A549 (cell line): ENCODE measurements at regions not wholly inside any gene's neighbourhood (a gene's known extent, or its start where the extent isn't known, plus 50 kb on each side); places are given as distances from the start of the nearest gene placed in this dataset.

Experiments
- ATAC-seq, 2 experiments: fragments of 200-7000 bp in 1 of 2; fragments of >200 bp in 1 of 2; cut with Nextera tagmentation in 1 of 2; cut with Tn5 transposase in 1 of 2; 3 replicates each; pipeline versions ENCODE4 v1.8.0 to v1.9.1; 2018 to 2020; ENCODE audit warnings: mild to moderate bottlenecking in 1 of 2, moderate library complexity in 1 of 2
- CTCF ChIA-PET: fragments of 300-600 bp; sonication (Branson Sonifier 250); formaldehyde crosslinking; extraction: SDS; loops from one replicate; lab custom pipeline; 2021; ENCODE audit warnings: antibody characterized with exemption, inconsistent platforms; lab: Yijun Ruan, JAX
- POLR2A ChIA-PET: fragments of 350-600 bp; formaldehyde crosslinking; extraction: SDS; loops from one replicate; lab custom pipeline; 2021; ENCODE audit warnings: antibody characterized with exemption, inconsistent platforms; lab: Yijun Ruan, JAX
- DNase-seq, 2 experiments: peaks; one replicate each; pipeline versions ENCODE4 v3.0.0 to v3.0.0-alpha.2; 2011 to 2016; ENCODE audit warnings: low read depth in 1 of 2, low spot score in 1 of 2
- FAIRE-seq: peaks from 2 replicates; lab custom pipeline; 2011; peaks lifted over from hg19 to GRCh38; lab: Jason Lieb, UNC
- H3K27ac ChIP-seq, 2 experiments: fragments of >200 bp; sonication (Bioruptor Twin); formaldehyde crosslinking; 3 replicates each; pipeline ENCODE4 v1.5.1; 2016 to 2017
- H3K4me1 ChIP-seq: fragments of >200 bp; sonication (Bioruptor Twin); formaldehyde crosslinking; 3 replicates; pipeline ENCODE4 v1.6.1; 2016
- H3K4me2 ChIP-seq: fragments of >200 bp; sonication (Bioruptor Twin); formaldehyde crosslinking; 3 replicates; pipeline ENCODE4 v1.6.1; 2016
- H3K4me3 ChIP-seq: fragments of >200 bp; sonication (Bioruptor Twin); formaldehyde crosslinking; 3 replicates; pipeline ENCODE4 v1.5.1; 2016
- H3K9me3 ChIP-seq: fragments of >200 bp; sonication (Bioruptor Twin); formaldehyde crosslinking; 3 replicates; pipeline ENCODE4 v1.6.1; 2016
- ATOH8 ChIP-seq: fragments of 250-450 bp; sonication (Bioruptor Pico); IDR thresholded peaks from 2 replicates; pipeline ENCODE4 v1.5.0; 2020; ENCODE audit warnings: low read depth, mild to moderate bottlenecking, moderate library complexity
- CBX2 ChIP-seq: fragments of 200-600 bp; sonication (generic); IDR thresholded peaks from 2 replicates; pipeline ENCODE4 v1.6.1; 2016; ENCODE audit warnings: low read depth, mild to moderate bottlenecking, borderline replicate concordance
- CEBPB ChIP-seq, 2 experiments: fragments of >200 bp in 1 of 2; sonication (Bioruptor Twin) in 1 of 2; formaldehyde crosslinking in 1 of 2; IDR thresholded peaks; 2 replicates each; pipeline ENCODE4 v1.6.1; 2012 to 2016
- CHD4 ChIP-seq: fragments of 200-600 bp; sonication (generic); IDR thresholded peaks from 2 replicates; pipeline ENCODE4 v1.6.1; 2016; ENCODE audit warnings: antibody characterized with exemption, mild to moderate bottlenecking, borderline replicate concordance
- E2F6 ChIP-seq: IDR thresholded peaks from 2 replicates; pipeline ENCODE4 v1.6.1; 2012; ENCODE audit warnings: low read depth, borderline replicate concordance
- EHF ChIP-seq: fragments of 250-450 bp; sonication (Bioruptor Pico); IDR thresholded peaks from 2 replicates; pipeline ENCODE4 v1.5.0; 2020; ENCODE audit warnings: mild to moderate bottlenecking
- ELK1 ChIP-seq: fragments of 150-350 bp; IDR thresholded peaks from 2 replicates; pipeline ENCODE4 v1.6.1; 2014; ENCODE audit warnings: low read depth, mild to moderate bottlenecking, low read length
- FOSL2 ChIP-seq, 2 experiments: fragments of 450-650 bp in 1 of 2; fragments of >200 bp in 1 of 2; sonication (Bioruptor Twin) in 1 of 2; formaldehyde crosslinking; IDR thresholded peaks; 2 replicates each; pipeline versions ENCODE4 v1.5.0 to v1.6.1; 2016 to 2020; ENCODE audit warnings: mild to moderate bottlenecking in 1 of 2, moderate library complexity in 1 of 2
- HDAC2 ChIP-seq: fragments of 200-600 bp; sonication (generic); IDR thresholded peaks from 2 replicates; pipeline ENCODE4 v1.6.1; 2016
- HEYL ChIP-seq: fragments of 250-450 bp; sonication (Bioruptor Pico); IDR thresholded peaks from 2 replicates; pipeline ENCODE4 v1.8.0; 2021; ENCODE audit warnings: mild to moderate bottlenecking, moderate library complexity
- HOXB13 ChIP-seq: fragments of 250-450 bp; sonication (Bioruptor Pico); IDR thresholded peaks from 2 replicates; pipeline ENCODE4 v1.5.0; 2020; ENCODE audit warnings: low read depth, mild to moderate bottlenecking, moderate library complexity
- JUN ChIP-seq, 2 experiments: fragments of >200 bp; sonication (Bioruptor Twin); formaldehyde crosslinking; IDR thresholded peaks; 2 replicates in 1 of 2; 3 replicates in 1 of 2; pipeline ENCODE4 v1.6.1; 2016 to 2017
- MAFK ChIP-seq: fragments of 450-650 bp; IDR thresholded peaks from 2 replicates; pipeline ENCODE4 v1.6.1; 2014; ENCODE audit not compliant: partially characterized antibody
- MAX ChIP-seq: IDR thresholded peaks from 2 replicates; pipeline ENCODE4 v1.6.1; 2012
- MAZ ChIP-seq: fragments of 150-350 bp; IDR thresholded peaks from 2 replicates; pipeline ENCODE4 v1.6.1; 2014; ENCODE audit warnings: antibody characterized with exemption, low read depth, low read length, borderline replicate concordance
- MYC ChIP-seq: IDR thresholded peaks from 2 replicates; pipeline ENCODE4 v1.6.1; 2012; ENCODE audit warnings: mild to moderate bottlenecking, inconsistent platforms, low read length, improper control_type of control experiment, borderline replicate concordance
- NFE2L2 ChIP-seq: fragments of 150-350 bp; conservative IDR thresholded peaks from 2 replicates; pipeline ENCODE4 v1.6.1; 2014; ENCODE audit warnings: low read length
- NPAS2 ChIP-seq: fragments of 250-450 bp; sonication (Bioruptor Pico); IDR thresholded peaks from 2 replicates; pipeline ENCODE4 v1.8.0; 2022; ENCODE audit warnings: mild to moderate bottlenecking, moderate library complexity, borderline replicate concordance
- RAD21 ChIP-seq, 2 experiments: fragments of >200 bp in 1 of 2; sonication (Bioruptor Twin) in 1 of 2; formaldehyde crosslinking in 1 of 2; IDR thresholded peaks in 1 of 2; conservative IDR thresholded peaks in 1 of 2; 2 replicates in 1 of 2; 3 replicates in 1 of 2; pipeline ENCODE4 v1.6.1; 2012 to 2018; ENCODE audit warnings: inconsistent platforms in 1 of 2
- REST ChIP-seq: fragments of 200-600 bp; sonication (generic); IDR thresholded peaks from 2 replicates; pipeline ENCODE4 v1.6.1; 2016; ENCODE audit warnings: antibody characterized with exemption, mild to moderate bottlenecking, moderate library complexity
- RFX5 ChIP-seq: fragments of 450-650 bp; IDR thresholded peaks from 2 replicates; pipeline ENCODE4 v1.7.1; 2014; ENCODE audit warnings: antibody characterized with exemption, mild to moderate bottlenecking, moderate library complexity
- RNF2 ChIP-seq: fragments of 200-600 bp; sonication (generic); IDR thresholded peaks from 2 replicates; pipeline ENCODE4 v1.6.1; 2016; ENCODE audit warnings: low read depth, mild to moderate bottlenecking, antibody characterized with exemption, moderate library complexity, borderline replicate concordance
- SMC3 ChIP-seq: fragments of >200 bp; sonication (Bioruptor Twin); formaldehyde crosslinking; IDR thresholded peaks from 3 replicates; pipeline ENCODE4 v1.6.1; 2018; ENCODE audit warnings: inconsistent platforms
- TP53 ChIP-seq: fragments of 250-450 bp; sonication (Bioruptor Pico); IDR thresholded peaks from 2 replicates; pipeline ENCODE4 v1.5.0; 2021; ENCODE audit warnings: mild to moderate bottlenecking, moderate library complexity
- USF2 ChIP-seq: fragments of 450-650 bp; IDR thresholded peaks from 2 replicates; pipeline ENCODE4 v1.6.1; 2014; ENCODE audit warnings: antibody characterized with exemption
- ZFP36 ChIP-seq: fragments of 450-650 bp; IDR thresholded peaks from 2 replicates; pipeline ENCODE4 v1.6.1; 2014; ENCODE audit warnings: borderline replicate concordance; ENCODE audit not compliant: partially characterized antibody
- whole genome bisulfite sequencing: methylation state at CpG from one replicate; pipeline ENCODE4 v1.1.6; 2017; ENCODE audit errors: missing lambda C conversion rate; 5-methylcytosine and 5-hydroxymethylcytosine counted together

- Histone ChIP-seq H3K27ac (no peak overlapping the region), H3K4me1 (no peaks in the 10 kb centered on the region), H3K4me3 (no peak overlapping the region), H3K9me3 (no peaks in the 10 kb centered on the region), H3K4me2 (no peak overlapping the region)
- 29% methylated on average over 1 of the region's 1 CpG for WGBS
- CTCF ChIA-PET: interaction anchor here (0.6 to 0.7 kb wide), 2 partner anchors 87 to 105 kb away, joined by 4 read pairs; no protein-coding TSS in a partner anchor
- TF ChIP-seq MAZ: no peak
- TF ChIP-seq ELK1: no peak
- no peak for TF ChIP-seq REST
- TF ChIP-seq MYC: no peak
- TF ChIP-seq ATOH8: no peak
- no peak for TF ChIP-seq CHD4
- no peak for TF ChIP-seq HOXB13
- TF ChIP-seq CEBPB (IDR thresholded peaks at IDR 0.05): no peak
- TF ChIP-seq HEYL (CRISPR knock-in tag): no peak
- POLR2A ChIA-PET: no interaction called here
- DNase-seq (no peak), ATAC-seq (no peak), FAIRE-seq (no peak)
These were observed 476.1 kb downstream of the IPMK start for GRCh38 chr10:57791546-57791945.

GRCh38 chr10:57790703-57791102 is 477.0 kb downstream of the IPMK start:
- Histone ChIP-seq H3K4me1 (no peaks in the 10 kb centered on the region), H3K4me3 (no peak overlapping the region), H3K4me2 (no peak overlapping the region), H3K9me3 (no peaks in the 10 kb centered on the region), H3K27ac (no peak overlapping the region)
- ChIA-PET CTCF (no interaction called here), POLR2A (no interaction called here)
- WGBS: 92% methylated on average over 1 of the region's 1 CpG
- TF ChIP-seq FOSL2 (IDR thresholded peaks at IDR 0.05) (no peak), FOSL2 (CRISPR knock-in tag; IDR thresholded peaks at IDR 0.05) (no peak), RFX5 (no peak), RNF2 (no peak), HDAC2 (no peak), MAFK (no peak), NPAS2 (CRISPR knock-in tag) (no peak), E2F6 (no peak), NFE2L2 (no peak), EHF (no peak), TP53 (CRISPR knock-in tag) (no peak), SMC3 (no peak), MAZ (no peak), MAX (no peak), ZFP36 (no peak), CBX2 (no peak), JUN (IDR thresholded peaks at IDR 0.05) (no peak), USF2 (no peak), RAD21 (conservative IDR thresholded peaks at IDR 0.05 in 1 of 2, IDR thresholded peaks at IDR 0.05 in 1 of 2) (no peak)
- FAIRE-seq (no peak), ATAC-seq (no peak), DNase-seq (no peak)
